Stimulated activated CD8-positive, alpha-beta memory T cell treated with anti-CD3 and anti-CD28 coated beads, Interleukin-12 subunit alpha, Interleukin-12 subunit beta, amount 100 ng/mL, for 24 hours (primary cell): ENCODE measurements at regions not wholly inside any gene's neighbourhood (a gene's known extent, or its start where the extent isn't known, plus 50 kb on each side); places are given as distances from the start of the nearest gene placed in this dataset.

Source experiments
- DNase-seq: peaks from one replicate; pipeline ENCODE4 v3.0.0-alpha.2; 2020; ENCODE audit errors: extremely low read depth

GRCh38 chr10:10205906-10206305, 811.8 kb upstream of the CELF2 start:
- DNase-seq, result no peak

DNA sequence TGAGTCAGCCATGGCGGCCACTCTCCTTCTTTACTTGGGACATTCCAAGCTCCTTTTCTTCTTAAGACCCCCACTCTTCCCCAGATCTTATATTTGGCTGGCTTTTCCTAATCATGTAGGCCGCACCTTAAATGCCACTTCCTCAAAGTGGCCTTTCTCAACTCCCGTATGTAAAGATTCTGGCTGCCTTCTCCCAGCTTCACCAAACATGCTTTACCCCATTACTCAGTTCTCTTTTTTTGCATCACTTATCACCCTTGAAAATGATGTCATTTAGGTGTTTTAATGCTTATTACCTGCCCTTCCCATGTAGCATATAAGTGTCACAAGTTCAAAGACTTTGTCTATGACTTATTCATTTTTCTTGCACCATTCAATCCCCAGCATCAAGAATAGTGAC, 810.1 kb upstream of the CELF2 start:
- DNase-seq, result no peak

GRCh38 chr10:10208196-10208595, 809.5 kb upstream of the CELF2 start:
- no peak for DNase-seq

DNA sequence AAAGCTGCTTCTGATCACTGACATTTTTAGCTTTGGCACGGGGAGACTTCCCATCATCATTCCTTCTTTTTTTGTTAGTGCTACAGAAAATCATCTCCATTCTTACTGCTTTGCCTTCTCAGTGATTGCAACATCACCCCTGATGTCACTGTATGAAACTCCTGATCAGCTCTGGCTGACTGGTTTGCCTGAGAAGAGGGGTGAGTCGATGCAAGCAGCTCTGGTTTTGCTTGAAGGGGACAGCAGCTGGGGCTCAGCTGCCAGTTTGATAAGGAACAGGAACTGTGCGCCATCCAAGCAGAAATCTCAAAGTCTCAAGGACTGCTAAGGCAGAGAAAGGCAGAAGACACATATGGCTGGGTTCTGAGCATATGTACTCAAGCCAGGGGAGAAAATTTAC, 808.5 kb upstream of the CELF2 start:
- no peak for DNase-seq

- DNase-seq, result no peak
Observed at GRCh38 chr10:10211409-10211808, 806.3 kb upstream of the CELF2 start.

GRCh38 chr10:10213237-10213636, 804.4 kb upstream of the CELF2 start:
- DNase-seq, result no peak

DNA sequence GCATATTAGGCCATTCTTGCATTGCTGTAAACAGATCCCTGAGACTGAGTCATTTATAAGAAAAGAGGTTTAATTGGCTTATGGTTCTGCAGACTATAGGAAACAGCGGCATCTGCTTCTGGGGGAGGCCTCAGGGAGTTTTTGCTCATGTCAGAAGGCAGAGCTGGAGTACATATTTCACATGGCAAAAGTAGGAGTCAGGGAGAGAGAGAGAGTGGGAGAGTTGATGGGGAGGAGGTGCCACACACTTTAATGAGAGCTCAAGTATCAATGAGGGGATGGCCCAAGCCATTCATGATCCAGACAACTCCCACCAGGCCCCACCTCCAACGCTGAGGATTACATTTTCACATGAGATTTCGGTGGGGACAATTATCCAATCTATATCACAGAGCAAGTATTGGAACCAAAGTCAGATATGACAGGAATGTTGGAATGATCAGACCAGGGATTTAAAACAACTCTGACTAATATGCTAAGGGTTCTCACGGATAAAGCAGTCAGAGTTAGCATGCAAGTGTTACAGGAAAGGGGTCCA, 795.3 kb upstream of the CELF2 start:
- no peak for DNase-seq

DNA sequence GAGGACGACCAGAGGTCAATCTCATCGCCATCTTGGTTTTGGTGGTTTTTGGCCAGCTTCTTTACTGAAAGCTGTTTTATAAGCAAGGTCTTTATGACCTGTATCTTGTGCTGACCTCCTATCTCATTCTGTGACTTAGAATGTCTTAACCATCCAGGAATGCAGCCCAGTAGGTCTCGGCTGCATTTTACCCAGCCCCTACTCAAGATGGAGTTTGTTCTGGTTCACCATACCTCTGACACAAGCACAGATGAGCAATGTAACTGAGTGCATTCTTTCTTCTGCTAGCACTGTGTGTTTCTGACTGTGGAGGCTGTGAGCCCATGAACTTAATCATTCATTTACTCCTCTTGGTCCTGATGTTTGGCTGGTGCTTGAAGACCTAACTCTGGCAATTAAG, 794.5 kb upstream of the CELF2 start:
- no peak for DNase-seq

- no peak for DNase-seq
Observed at GRCh38 chr10:10225136-10225676, 792.5 kb upstream of the CELF2 start.

DNA sequence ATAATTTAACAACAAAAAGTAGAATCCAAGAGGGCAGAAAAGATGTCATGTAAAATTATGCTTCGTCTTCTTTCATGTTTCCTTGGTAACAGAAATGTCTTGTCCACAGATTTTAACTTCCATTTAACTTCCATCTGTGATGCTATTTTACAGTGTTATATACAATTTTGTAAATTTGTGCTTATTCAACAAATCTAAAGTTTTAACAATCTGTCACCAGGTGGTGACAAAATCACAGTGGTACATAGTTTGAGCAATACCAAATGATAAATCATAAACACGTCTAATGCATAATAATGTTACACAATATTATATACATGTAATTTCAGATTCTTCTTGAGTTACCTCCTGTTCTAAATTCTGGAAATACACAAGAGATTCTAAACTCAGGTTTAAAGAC, 784.4 kb upstream of the CELF2 start:
- DNase-seq, result no peak

GRCh38 chr10:10235003-10235402, 782.7 kb upstream of the CELF2 start:
- no peak for DNase-seq

DNA sequence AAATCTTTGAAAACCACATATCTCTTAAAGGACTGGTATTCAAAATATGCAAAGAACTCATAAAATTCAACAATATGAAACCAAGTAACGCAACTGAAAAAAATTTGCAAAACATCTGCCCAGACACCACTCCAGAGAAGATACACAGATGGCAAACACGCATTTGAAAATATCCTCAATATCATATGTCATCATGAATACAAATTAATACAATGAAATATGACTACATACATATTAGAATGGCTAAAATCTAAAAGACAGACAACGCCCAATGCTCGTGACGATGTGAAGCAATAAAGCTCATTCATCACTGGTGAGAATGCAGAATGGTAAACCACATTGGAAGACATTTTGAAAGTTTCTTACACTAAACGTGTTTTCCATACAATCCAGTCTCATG, 770.1 kb upstream of the CELF2 start:
- no peak for DNase-seq

DNA sequence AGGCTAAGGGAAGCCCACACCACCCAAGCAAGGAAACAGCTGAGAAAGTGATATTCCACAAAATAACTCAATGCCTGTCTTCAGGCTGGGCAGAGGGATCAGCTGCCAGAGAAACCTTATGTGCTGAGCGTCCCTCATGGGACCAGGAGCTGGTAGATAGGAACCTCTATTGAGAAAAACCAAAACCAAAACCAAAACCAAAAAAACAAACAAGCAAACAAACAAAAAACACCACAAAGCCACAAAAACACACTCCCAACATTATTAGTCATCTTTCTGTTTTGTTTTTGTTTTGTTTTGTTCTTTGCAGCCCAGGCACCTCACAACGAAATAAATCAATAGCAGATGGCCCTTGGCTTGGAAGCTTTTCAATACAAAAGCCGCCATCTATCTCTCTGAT, 760.8 kb upstream of the CELF2 start:
- DNase-seq, result no peak

DNA sequence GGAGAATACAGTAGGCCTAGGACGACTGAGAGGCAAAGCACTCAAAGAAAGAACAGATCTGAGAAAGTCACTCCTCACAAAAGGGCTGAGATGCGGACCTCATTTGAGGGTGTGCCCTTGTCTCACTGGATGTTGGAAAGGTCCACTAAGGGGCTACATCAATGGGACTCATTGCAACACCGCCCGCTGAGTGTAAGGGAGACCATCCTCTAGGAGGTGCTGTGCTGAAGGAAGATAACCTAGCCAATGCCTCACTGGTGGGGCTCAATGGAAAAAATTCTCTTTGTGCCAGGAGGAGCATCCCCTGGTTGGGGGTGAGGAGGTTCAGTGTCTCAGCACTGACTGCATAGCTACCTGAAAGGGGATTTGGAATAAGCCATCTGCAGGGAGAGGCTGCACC, 758.7 kb upstream of the CELF2 start:
- DNase-seq, result no peak

DNA sequence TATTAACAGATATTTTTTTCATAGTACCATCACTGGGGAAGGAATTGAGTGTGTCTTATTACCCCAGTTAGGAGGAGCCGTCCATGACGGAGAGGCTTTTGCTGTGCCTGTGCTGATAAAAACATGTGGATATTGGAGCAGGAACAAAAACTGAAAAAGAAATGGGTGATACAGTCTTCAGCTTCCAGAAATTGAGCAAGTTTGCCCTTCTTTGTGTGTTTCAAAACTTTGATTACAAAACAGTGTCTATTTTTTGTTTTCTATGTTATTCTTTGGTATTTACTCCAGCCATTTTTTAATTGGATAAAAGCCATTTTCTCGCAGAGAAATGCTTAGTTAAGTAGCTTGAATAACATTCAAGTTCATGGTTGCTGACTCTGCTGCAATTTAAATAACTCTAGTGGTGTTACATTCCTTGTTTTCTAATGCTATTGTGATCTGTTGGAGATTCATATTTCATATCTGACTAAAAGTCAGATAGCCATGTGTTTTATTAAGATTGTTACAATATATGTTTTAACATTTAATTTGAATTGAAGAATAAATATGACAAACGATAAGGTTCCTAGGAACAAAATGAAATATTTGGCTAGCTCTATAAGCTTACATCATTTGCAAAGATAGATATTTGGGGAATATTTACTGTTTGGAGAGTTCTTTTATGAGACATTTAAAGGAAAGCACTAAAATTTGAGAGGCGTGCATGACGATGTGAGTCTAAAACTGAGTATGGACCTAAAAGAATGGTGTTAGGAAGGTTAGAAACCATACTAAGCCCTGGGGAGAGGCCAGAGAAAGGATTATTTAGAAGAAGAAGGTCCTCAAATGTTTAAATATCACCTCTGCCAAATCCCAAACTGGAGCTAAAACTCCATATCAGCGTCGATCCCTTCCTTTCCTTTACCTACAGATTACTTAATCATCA, 747.3 kb upstream of the CELF2 start:
- no peak for DNase-seq

DNA sequence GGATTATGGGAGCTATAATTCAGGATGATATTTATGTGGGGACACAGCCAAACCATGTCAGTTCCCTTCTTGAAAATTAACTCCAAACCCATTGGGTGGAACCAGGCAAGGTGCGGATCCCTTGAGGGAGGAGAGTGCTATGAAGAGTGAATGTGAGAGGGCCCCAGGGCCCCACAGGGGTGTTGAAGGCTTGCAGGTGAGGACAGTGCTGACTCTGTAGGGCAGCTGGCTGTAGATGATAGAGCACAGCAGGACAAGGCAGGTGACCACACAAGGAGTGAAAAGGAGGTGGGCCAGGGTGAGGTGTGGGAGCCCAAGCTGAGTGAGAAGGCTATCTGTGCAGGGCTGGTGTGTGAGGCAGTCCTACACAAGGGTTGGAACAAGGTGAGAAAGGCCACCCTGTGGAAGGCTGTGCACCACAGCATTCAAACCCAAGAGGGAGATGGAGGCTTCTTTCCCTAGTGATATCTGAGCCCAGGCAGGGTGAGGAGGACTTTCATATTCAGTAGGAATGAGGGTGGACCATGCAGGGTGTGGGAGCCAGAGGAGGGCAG, 746.0 kb upstream of the CELF2 start:
- DNase-seq, result no peak

DNA sequence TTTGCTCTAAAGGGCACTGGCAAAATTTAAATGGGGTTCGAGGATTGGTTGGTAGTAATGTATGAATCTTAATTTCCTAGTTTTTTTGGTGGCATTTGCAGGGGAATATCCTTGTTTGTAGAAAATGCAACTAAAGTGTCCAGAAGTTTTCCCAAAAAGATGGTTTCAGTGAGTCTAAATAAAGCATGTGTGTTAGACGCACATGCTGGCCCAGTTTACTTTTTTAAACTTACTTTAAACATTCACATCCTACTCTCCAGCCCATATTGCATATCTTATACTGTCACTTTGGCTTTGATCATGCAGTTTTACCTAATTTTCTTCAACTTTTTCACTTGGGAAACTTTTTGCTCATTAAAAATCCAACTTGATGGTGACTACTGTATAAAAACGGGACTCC, 744.0 kb upstream of the CELF2 start:
- DNase-seq, result no peak

GRCh38 chr10:10279906-10280305, 737.8 kb upstream of the CELF2 start:
- DNase-seq, result no peak

GRCh38 chr10:10292501-10292900, 725.2 kb upstream of the CELF2 start:
- no peak for DNase-seq

DNA sequence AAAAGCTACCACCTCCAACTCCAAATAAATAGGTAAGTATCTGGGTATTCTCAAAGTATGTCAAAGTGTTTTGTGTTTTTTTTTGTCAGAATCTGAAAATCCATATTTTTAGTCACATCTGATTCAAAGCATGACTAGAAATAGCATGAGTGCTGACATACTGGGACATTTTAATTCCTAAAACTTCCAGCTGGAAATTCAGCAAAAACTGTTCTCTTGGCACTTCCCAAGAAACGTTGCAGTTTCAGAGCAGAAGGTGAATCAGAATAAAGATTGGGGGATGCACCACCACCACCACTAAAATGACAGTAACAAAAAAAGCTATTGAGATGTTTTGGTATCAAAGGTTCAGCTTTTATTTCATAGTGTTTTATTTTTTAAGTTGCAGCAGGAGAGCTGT, 724.6 kb upstream of the CELF2 start:
- DNase-seq, result no peak

GRCh38 chr10:10293481-10293951, 724.2 kb upstream of the CELF2 start:
- no peak for DNase-seq

DNA sequence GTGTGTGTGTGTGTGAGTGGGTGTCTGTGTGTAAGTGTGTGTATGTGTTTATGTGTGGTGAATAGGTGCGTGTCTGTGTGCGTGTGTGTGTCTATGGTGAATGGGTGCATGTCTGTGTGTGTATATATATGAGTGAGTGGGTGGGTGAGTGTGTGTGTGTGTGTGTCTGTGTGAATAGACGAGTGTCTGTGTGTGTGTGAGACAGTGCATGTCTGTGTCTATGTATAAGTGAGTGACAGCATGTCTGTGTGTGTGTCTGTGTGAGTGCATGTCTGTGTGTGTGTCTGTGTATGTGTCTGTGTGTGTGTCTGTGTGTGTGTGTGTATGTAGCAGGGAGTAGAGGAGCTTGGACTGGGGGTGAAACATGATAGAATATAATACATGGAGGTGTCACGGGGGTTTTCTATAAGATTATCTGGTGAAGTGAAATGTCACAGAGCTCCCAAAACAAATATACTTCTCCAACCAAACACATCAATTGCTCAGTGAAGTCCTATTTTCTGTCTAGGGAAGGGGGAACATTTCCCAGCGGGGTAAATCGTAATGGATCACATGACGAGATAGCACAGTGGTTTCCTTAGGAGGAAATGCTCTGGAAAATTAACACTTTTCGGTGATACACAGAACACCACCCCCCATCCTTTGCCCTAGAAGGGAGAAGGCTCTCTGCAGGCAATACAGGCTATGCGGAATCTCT, 723.3 kb upstream of the CELF2 start:
- DNase-seq, result no peak
